H1 (cell line): ENCODE measurements at regions not wholly inside any gene's neighbourhood (a gene's known extent, or its start where the extent isn't known, plus 50 kb on each side); places are given as distances from the start of the nearest gene placed in this dataset.

Experiments
- CTCF ChIA-PET: fragments of 300-600 bp; sonication (Branson Sonifier 250); formaldehyde crosslinking; loops from one replicate; lab custom pipeline; 2021; ENCODE audit not compliant: partially characterized antibody; lab: Charles Lee
- POLR2A ChIA-PET: fragments of 300-600 bp; sonication (Branson Sonifier 250); formaldehyde crosslinking; loops from one replicate; lab custom pipeline; 2021; ENCODE audit warnings: inconsistent platforms; ENCODE audit not compliant: partially characterized antibody; lab: Charles Lee
- DNase-seq, 2 experiments: peaks; one replicate each; pipeline versions ENCODE4 v3.0.0 to v3.0.0-alpha.2; 2010 to 2022; ENCODE audit warnings: low spot score in 2 of 2, low read depth in 1 of 2, mixed read lengths in 1 of 2
- FAIRE-seq: peaks from 2 replicates; lab custom pipeline; 2011; peaks lifted over from hg19 to GRCh38; lab: Jason Lieb, UNC
- H2AFZ ChIP-seq: 2 replicates; pipeline ENCODE4 v1.8.1; 2012; ENCODE audit warnings: low read length, inconsistent platforms
- H2AK5ac ChIP-seq: 2 replicates; pipeline ENCODE4 v1.6.1; 2013; ENCODE audit warnings: low read depth, low read length
- H2BK120ac ChIP-seq: replicated peaks from 2 replicates; pipeline ENCODE3; 2013; ENCODE audit warnings: low read depth, low read length, inconsistent platforms
- H2BK12ac ChIP-seq: 2 replicates; pipeline ENCODE4 v1.6.1; 2013; ENCODE audit warnings: low read depth, low read length
- H2BK15ac ChIP-seq: 2 replicates; pipeline ENCODE4 v1.6.1; 2013; ENCODE audit warnings: low read length
- H2BK20ac ChIP-seq: 2 replicates; pipeline ENCODE4 v1.6.1; 2013; ENCODE audit warnings: low read length
- H2BK5ac ChIP-seq: 2 replicates; pipeline ENCODE4 v1.6.1; 2013; ENCODE audit warnings: low read depth, low read length
- H3K14ac ChIP-seq: 2 replicates; pipeline ENCODE4 v1.6.1; 2013; ENCODE audit warnings: inconsistent platforms; ENCODE audit not compliant: insufficient read length
- H3K18ac ChIP-seq: 2 replicates; pipeline ENCODE4 v1.6.1; 2013; ENCODE audit warnings: low read length; ENCODE audit errors: extremely low read depth
- H3K23ac ChIP-seq: 2 replicates; pipeline ENCODE4 v1.6.1; 2013; ENCODE audit warnings: inconsistent platforms; ENCODE audit not compliant: insufficient read length
- H3K23me2 ChIP-seq: 2 replicates; pipeline ENCODE4 v1.6.1; 2013; ENCODE audit warnings: low read depth, low read length
- H3K27ac ChIP-seq: 2 replicates; pipeline ENCODE4 v1.6.1; 2011; ENCODE audit warnings: low read depth, low read length, inconsistent platforms
- H3K27me3 ChIP-seq, 4 experiments: replicated peaks in 1 of 4; 1 replicate in 1 of 4; 2 replicates in 3 of 4; pipeline versions ENCODE4 v1.6.1 to v1.8.1; 2011 to 2013; ENCODE audit warnings: low read length in 3 of 4, mild to moderate bottlenecking in 3 of 4, inconsistent platforms in 2 of 4, mixed read lengths in 2 of 4, moderate library complexity in 1 of 4; ENCODE audit not compliant: control insufficient read depth in 3 of 4, insufficient read depth in 3 of 4; ENCODE audit errors: extremely low read depth in 1 of 4
- H3K36me3 ChIP-seq, 4 experiments: 2 replicates each; pipeline versions ENCODE4 v1.6.1 to v1.8.1; 2011 to 2013; ENCODE audit warnings: mild to moderate bottlenecking in 4 of 4, low read length in 3 of 4, moderate library complexity in 2 of 4, control low read depth in 1 of 4, inconsistent platforms in 1 of 4; ENCODE audit not compliant: insufficient read depth in 4 of 4, control insufficient read depth in 2 of 4
- H3K4ac ChIP-seq: replicated peaks from 2 replicates; pipeline ENCODE3; 2013; ENCODE audit warnings: low read length, low read depth, mixed read lengths, inconsistent platforms; ENCODE audit not compliant: insufficient read length
- H3K4me1 ChIP-seq, 4 experiments: replicated peaks in 1 of 4; 1 replicate in 1 of 4; 2 replicates in 3 of 4; pipeline versions ENCODE4 v1.6.1 to v1.8.1; 2011 to 2013; ENCODE audit warnings: low read length in 3 of 4, inconsistent platforms in 2 of 4, mixed read lengths in 1 of 4; ENCODE audit not compliant: insufficient read depth in 4 of 4, control insufficient read depth in 3 of 4
- H3K4me2 ChIP-seq, 2 experiments: 2 replicates each; pipeline versions ENCODE4 v1.6.1 to v1.8.1; 2011 to 2013; ENCODE audit warnings: low read depth in 2 of 2, low read length in 2 of 2, control low read depth in 1 of 2, inconsistent platforms in 1 of 2, mild to moderate bottlenecking in 1 of 2; ENCODE audit not compliant: insufficient read depth in 1 of 2
- H3K4me3 ChIP-seq, 4 experiments: fragments of 200-600, 300-600 bp in 1 of 4; sonication (generic), shearing (Covaris generic), sonication (Bioruptor Twin) in 1 of 4; 2 replicates each; pipeline versions ENCODE4 v1.5.1 to v1.8.1; 2011 to 2016; ENCODE audit warnings: low read length in 4 of 4, low read depth in 3 of 4, control low read depth in 2 of 4, inconsistent platforms in 2 of 4, mild to moderate bottlenecking in 2 of 4, mixed read lengths in 1 of 4, moderate library complexity in 1 of 4; ENCODE audit not compliant: insufficient read depth in 2 of 4; ENCODE audit errors: extremely low read depth in 1 of 4
- H3K56ac ChIP-seq: replicated peaks from 2 replicates; pipeline ENCODE3; 2013; ENCODE audit warnings: low read depth, mild to moderate bottlenecking, mixed read lengths, low read length, inconsistent platforms; ENCODE audit not compliant: insufficient read length
- H3K79me1 ChIP-seq: 2 replicates; pipeline ENCODE4 v1.6.1; 2013; ENCODE audit warnings: low read depth, low read length, control low read depth
- H3K79me2 ChIP-seq, 2 experiments: 2 replicates each; pipeline versions ENCODE4 v1.6.1 to v1.8.1; 2012 to 2013; ENCODE audit warnings: low read length in 2 of 2, mild to moderate bottlenecking in 2 of 2, inconsistent platforms in 1 of 2; ENCODE audit not compliant: insufficient read depth in 2 of 2, control insufficient read depth in 1 of 2
- H3K9ac ChIP-seq, 4 experiments: replicated peaks in 1 of 4; 1 replicate in 1 of 4; 2 replicates in 3 of 4; pipeline versions ENCODE4 v1.6.1 to v1.8.1; 2011 to 2013; ENCODE audit warnings: low read depth in 3 of 4, low read length in 3 of 4, control low read depth in 2 of 4, mild to moderate bottlenecking in 2 of 4, moderate library complexity in 2 of 4, inconsistent platforms in 1 of 4; ENCODE audit errors: extremely low read depth in 1 of 4
- H3K9me3 ChIP-seq, 2 experiments: 2 replicates each; pipeline versions ENCODE4 v1.6.1 to v1.8.1; 2012 to 2013; ENCODE audit warnings: mild to moderate bottlenecking in 2 of 2, moderate library complexity in 2 of 2, control low read depth in 1 of 2, inconsistent platforms in 1 of 2, low read depth in 1 of 2, low read length in 1 of 2, mixed read lengths in 1 of 2; ENCODE audit not compliant: insufficient read depth in 2 of 2
- H4K20me1 ChIP-seq, 2 experiments: replicated peaks in 1 of 2; 2 replicates each; pipeline versions ENCODE3 to v1.8.1; 2011 to 2013; ENCODE audit warnings: inconsistent platforms in 2 of 2, low read length in 2 of 2, mild to moderate bottlenecking in 1 of 2; ENCODE audit not compliant: insufficient read depth in 2 of 2, control insufficient read depth in 1 of 2
- H4K5ac ChIP-seq: 2 replicates; pipeline ENCODE4 v1.6.1; 2013; ENCODE audit warnings: low read length, low read depth, mixed read lengths, inconsistent platforms; ENCODE audit not compliant: insufficient read length
- H4K8ac ChIP-seq: 2 replicates; pipeline ENCODE4 v1.8.0; 2013; ENCODE audit warnings: mild to moderate bottlenecking, moderate library complexity, low read length, inconsistent platforms; ENCODE audit not compliant: insufficient read depth; ENCODE audit errors: extremely low read depth
- H4K91ac ChIP-seq: replicated peaks from 2 replicates; pipeline ENCODE3; 2013; ENCODE audit warnings: low read length, mixed read lengths, inconsistent platforms; ENCODE audit not compliant: insufficient read length
- ATF3 ChIP-seq: IDR thresholded peaks from 2 replicates; pipeline ENCODE4 v1.6.1; 2011; ENCODE audit warnings: low read depth, mild to moderate bottlenecking, low read length; ENCODE audit not compliant: insufficient read depth
- BCL11A ChIP-seq, 2 experiments: IDR thresholded peaks; one replicate each; pipeline ENCODE4 v1.6.1; 2011; ENCODE audit warnings: low read depth in 2 of 2, low read length in 2 of 2, mild to moderate bottlenecking in 2 of 2
- CEBPB ChIP-seq: IDR thresholded peaks from 2 replicates; pipeline ENCODE4 v1.6.1; 2012; ENCODE audit warnings: low read depth, low read length
- CHD1 ChIP-seq: IDR thresholded peaks from 2 replicates; pipeline ENCODE4 v1.6.1; 2012; ENCODE audit warnings: low read depth, low read length, improper control_type of control experiment
- CTBP2 ChIP-seq: IDR thresholded peaks from 2 replicates; pipeline ENCODE4 v1.7.0; 2011; ENCODE audit warnings: borderline replicate concordance, mild to moderate bottlenecking, moderate library complexity, mixed read lengths, low read length; ENCODE audit not compliant: insufficient read depth, insufficient read length
- EGR1 ChIP-seq: IDR thresholded peaks from 2 replicates; pipeline ENCODE4 v1.6.1; 2011; ENCODE audit warnings: low read depth, low read length, borderline replicate concordance
- EZH2 ChIP-seq: fragments of 200-600 bp; sonication (generic); IDR thresholded peaks from 2 replicates; pipeline ENCODE4 v1.7.1; 2012; ENCODE audit warnings: low read depth, mild to moderate bottlenecking, moderate library complexity, low read length, inconsistent platforms; ENCODE audit not compliant: severe bottlenecking
- HDAC2 ChIP-seq, 2 experiments: fragments of 300-600 bp in 1 of 2; sonication (generic) in 1 of 2; IDR thresholded peaks; 2 replicates each; pipeline ENCODE4 v1.6.1; 2011 to 2012; ENCODE audit warnings: low read depth in 2 of 2, low read length in 2 of 2, mild to moderate bottlenecking in 2 of 2, moderate library complexity in 2 of 2, borderline replicate concordance in 1 of 2, inconsistent platforms in 1 of 2
- HDAC6 ChIP-seq: IDR thresholded peaks from one replicate; pipeline ENCODE4 v1.7.1; 2012; ENCODE audit warnings: low read depth, mild to moderate bottlenecking, inconsistent platforms, low read length, moderate library complexity
- JUN ChIP-seq: IDR thresholded peaks from 2 replicates; pipeline ENCODE4 v1.6.1; 2011; ENCODE audit warnings: low read depth, mild to moderate bottlenecking, improper control_type of control experiment, low read length
- KDM4A ChIP-seq: IDR thresholded peaks from one replicate; pipeline ENCODE4 v1.7.1; 2012; ENCODE audit warnings: low read depth, mild to moderate bottlenecking, moderate library complexity, low read length, inconsistent platforms; ENCODE audit not compliant: severe bottlenecking
- SP1 ChIP-seq: IDR thresholded peaks from 2 replicates; pipeline ENCODE4 v1.6.1; 2011; ENCODE audit warnings: low read depth, low read length
- TEAD4 ChIP-seq: IDR thresholded peaks from 2 replicates; pipeline ENCODE4 v1.6.1; 2012; ENCODE audit warnings: low read depth, low read length, inconsistent platforms, mixed read lengths
- WGBS, 2 experiments: shearing (Covaris generic) in 1 of 2; methylation state at CpG; one replicate each; pipeline versions ENCODE4 v1.1.6 to v1.1.7; 2013 to 2015; ENCODE audit warnings: low lambda C conversion rate in 2 of 2, mixed read lengths in 2 of 2, inconsistent platforms in 1 of 2, low coverage in 1 of 2, missing lambda C conversion rate in 1 of 2; ENCODE audit not compliant: insufficient replicate concordance in 2 of 2, insufficient coverage in 1 of 2, insufficient read length in 1 of 2; ENCODE audit errors: extremely low coverage in 1 of 2, missing lambda C conversion rate in 1 of 2; 5-methylcytosine and 5-hydroxymethylcytosine counted together

GRCh38 chr22:49193901-49194465 lies 633.7 kb downstream of the BRD1 start:
- H3K27ac ChIP-seq, result no peak overlapping the region
- H3K23ac ChIP-seq, result no peak overlapping the region
- no peak for FAIRE-seq
- H3K4me3 ChIP-seq, result no peak overlapping the region
- H2BK15ac ChIP-seq, result no peak overlapping the region
- H3K36me3 ChIP-seq, result no peaks in the 10 kb centered on the region
- H4K91ac ChIP-seq, result no peak overlapping the region
- WGBS, 2 experiments, result 96% methylated on average over 9 of the region's 13 CpGs; no CpG with 5 or more reads in 1 of the 2 experiments
- H2AK5ac ChIP-seq, result no peak overlapping the region
- H2BK12ac ChIP-seq, result no peak overlapping the region
- no peak overlapping the region for H3K4me2 ChIP-seq
- no peaks in the 10 kb centered on the region for H3K79me2 ChIP-seq
- TF ChIP-seq HDAC2 (IDR thresholded peaks at IDR 0.05; ENCODE audit: borderline replicate concordance in 1 of 2, low read depth in 2 of 2, low read length in 2 of 2) (no peak), CHD1 (no peak), SP1 (no peak), ATF3 (no peak), EZH2 (no peak), CEBPB (no peak), KDM4A (no peak), JUN (no peak), HDAC6 (no peak), TEAD4 (no peak), EGR1 (no peak), BCL11A (IDR thresholded peaks at IDR 0.05; ENCODE audit: low read depth in 2 of 2, low read length in 2 of 2) (no peak), CTBP2 (no peak)
- H3K56ac ChIP-seq, result no peak overlapping the region
- no peak overlapping the region for H2BK120ac ChIP-seq
- H3K14ac ChIP-seq, result no peak overlapping the region
- H3K27me3 ChIP-seq, result no peaks in the 10 kb centered on the region
- no peaks in the 10 kb centered on the region for H3K79me1 ChIP-seq
- CTCF ChIA-PET, result interaction anchor here (1.2 to 1.6 kb wide), 2 partner anchors 24 to 148 kb away, joined by 3 to 4 read pairs; no protein-coding TSS in a partner anchor
- DNase-seq, result no peak
- no peak overlapping the region for H4K5ac ChIP-seq
- no peak overlapping the region for H3K18ac ChIP-seq
- H4K20me1 ChIP-seq, result no peaks in the 10 kb centered on the region
- no peak overlapping the region for H2BK20ac ChIP-seq
- no peak overlapping the region for H3K9ac ChIP-seq
- H3K23me2 ChIP-seq, result no peaks in the 10 kb centered on the region
- H3K4me1 ChIP-seq, result peaks cover 3 to 11% (median 5%) of the 10 kb centered on the region in 4 experiments; a peak in 6 of 7 replicates
- no peak overlapping the region for H2BK5ac ChIP-seq
- no peak overlapping the region for H4K8ac ChIP-seq
- H3K4ac ChIP-seq, result no peak overlapping the region
- H3K9me3 ChIP-seq, result no peaks in the 10 kb centered on the region
- POLR2A ChIA-PET, result no interaction called here
- no peak overlapping the region for H2AFZ ChIP-seq
